ENCODE measurements at regions not wholly inside any gene's neighbourhood (a gene's known extent, or its start where the extent isn't known, plus 50 kb on each side); places are given as distances from the start of the nearest gene placed in this dataset.
"Not testable (repeated sequence)": the region's sequence is repeated elsewhere in the genome, so short reads cannot be mapped to it uniquely, and the experiment has no call there.

DNA sequence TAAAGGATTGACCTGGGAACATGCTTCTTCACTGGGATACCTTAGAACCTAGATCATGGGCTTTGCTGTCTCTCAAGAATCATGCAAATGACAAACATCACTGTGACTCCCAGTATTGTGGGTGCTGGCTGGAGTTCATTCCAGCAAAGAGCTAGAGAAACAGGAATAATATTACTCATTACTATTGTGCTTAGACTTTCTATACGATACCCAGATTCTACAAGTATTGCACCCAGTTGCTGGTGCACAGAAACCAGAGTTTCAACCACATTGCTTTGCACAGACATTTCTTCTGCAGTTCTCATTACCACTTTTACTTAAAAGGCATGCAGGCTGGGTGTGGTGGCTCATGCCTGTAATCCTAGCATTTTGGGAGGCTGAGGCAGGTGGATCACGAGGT is 220.4 kb upstream of the ZNF217 start:
- no peak for DNase-seq

DNA sequence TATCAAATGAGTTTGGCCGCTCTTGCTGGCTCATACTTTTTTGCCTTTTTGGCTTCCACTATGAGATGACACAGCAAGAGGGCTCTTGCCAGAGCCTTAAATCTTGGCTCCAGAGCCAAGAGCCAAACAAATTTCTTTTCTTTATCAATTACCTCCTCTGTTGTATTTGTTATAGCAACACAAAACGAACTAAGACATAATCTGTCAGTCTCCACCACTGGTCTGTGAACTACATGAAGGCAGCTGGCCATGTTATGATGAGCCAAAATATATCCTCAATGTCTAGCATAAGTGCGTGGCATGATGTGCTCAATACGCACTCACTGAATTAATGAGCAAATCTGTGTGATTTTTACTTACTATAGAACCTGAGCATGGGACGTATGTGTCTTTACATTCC is 220.0 kb upstream of the ZNF217 start:
- no peak for DNase-seq

DNA sequence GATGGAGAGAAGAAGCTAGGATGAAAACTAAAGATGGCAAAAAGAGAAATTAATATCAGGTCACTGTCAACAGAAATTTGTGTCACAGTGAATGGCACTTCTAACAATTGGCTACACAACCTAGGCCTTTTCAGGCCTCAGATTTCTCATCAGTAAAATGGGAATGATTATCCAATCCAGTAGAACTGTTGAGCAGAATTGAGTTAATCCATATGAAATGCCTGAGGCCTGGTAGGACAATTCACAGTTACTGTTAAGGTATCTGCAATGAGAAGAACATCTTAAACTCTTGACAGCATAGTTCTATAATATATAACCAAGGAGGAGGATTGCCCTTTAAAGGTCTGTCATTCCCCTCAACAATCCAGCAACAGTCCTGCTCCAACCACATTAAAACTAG is 217.9 kb upstream of the ZNF217 start:
- no peak for DNase-seq

DNA sequence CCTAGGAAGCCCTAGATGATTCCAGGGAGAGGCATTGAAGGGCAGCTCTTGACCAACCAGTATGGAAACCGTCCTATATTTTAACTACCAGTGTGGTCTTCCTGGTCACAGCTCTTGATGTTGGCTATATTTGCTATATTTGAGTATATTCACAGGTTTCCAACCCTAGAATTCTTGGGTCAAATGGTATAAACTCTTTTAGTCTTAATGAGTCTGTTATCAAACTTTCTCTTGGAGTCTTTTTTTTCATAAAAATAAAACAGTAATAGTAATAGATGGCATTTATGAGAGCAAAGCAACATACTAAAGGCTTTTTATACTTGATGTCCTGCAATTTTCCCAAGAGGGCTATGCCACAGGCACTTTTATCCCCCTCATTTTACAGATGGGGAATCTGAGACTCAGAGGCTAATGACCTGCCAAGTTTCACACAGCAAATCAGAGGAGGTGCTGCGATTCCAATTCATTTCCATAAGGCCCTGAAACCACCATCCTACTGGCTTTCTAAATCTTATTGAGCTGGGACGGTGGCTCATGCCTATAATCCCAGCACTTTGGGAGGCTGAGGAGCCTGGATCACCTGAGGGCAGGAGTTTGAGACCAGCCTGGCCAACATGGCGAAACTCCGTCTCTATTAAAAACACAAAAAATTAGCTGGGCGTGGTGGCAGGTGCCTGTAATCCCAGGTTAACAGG is 217.2 kb upstream of the ZNF217 start:
- DNase-seq, result no peak

DNA sequence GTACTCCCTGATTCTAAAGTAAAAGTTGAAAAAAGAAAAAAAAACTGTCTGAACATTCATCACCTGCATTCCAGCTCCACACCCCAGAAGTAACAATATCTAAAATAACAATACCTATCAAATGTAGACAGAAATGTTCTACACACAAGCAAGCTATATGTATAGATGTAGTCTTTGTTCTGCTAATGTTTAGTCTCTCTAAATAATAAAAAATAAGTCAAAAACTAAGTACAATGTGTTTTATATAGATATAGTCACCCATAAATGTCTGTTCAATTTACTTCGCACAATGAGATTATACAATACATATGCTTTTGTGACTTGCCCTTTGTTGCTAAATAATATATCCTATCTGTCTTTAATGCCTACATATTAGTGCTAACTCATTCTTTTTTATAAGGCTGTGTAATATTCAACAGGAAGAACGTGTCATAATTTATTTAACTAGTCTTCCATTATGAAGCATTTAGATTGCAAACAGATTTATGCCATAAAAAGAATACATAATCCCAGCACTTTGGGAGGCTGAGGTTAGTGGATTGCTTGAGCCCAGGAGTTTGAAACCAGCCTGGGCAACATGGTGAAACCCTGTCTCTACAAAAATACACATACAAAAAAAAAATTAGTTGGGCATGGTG is 216.2 kb upstream of the ZNF217 start:
- no peak for DNase-seq

DNA sequence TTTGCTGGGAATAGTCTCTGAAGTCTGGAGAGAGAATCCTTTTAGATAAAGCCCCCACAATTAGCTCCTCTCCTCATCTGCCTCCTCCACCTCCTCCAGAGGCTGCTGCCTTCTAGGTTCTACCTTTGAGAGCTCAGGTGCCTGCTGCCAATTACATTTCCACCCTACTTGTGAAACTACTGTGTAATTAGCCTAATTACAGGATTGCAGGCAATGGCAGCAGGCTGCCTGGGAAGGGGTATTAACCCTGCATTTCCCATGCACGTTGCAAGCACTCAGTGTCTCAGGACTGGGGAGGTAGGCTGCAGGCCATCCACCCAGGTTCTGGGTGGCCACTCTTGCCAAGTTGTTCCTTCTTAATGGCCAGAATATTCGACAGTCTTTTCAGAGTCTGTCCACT is 215.6 kb upstream of the ZNF217 start:
- DNase-seq, result no peak

DNA sequence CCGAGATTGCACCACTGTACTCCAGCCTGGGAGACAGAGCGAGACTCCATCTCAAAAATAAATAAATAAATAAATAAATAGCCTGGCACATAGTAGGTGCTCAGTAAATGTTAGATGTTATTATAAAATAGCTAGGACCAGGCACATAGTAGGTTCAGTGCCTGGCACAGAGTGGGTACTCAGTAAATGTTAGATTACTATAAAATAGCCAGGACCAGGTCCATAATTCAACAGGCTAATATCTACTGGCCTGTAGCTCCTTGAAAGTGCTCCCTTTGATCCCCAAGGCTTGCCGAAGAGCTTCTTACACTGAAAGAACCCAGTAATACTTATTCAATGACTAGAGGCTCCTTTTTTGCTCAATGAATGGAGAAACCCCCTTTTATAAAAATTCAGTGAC is 215.1 kb upstream of the ZNF217 start:
- no peak for DNase-seq

DNA sequence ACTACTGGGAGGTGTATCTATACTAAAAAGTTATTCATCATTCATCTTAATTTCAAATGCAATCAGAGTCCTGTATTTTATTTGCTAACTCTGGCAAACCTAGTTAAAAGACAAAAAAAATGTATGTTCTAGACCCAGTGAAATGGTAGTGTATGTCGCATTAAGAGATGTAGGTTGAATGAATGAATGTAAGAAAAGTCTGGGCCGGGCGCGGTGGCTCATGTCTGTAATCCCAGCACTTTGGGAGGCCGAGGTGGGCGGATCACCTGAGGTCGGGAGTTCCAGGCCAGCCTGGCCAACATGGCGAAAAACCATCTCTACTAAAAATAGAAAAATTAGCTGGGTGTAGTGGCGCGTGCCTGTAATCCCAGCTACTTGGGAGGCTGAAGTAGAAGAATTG is 214.7 kb upstream of the ZNF217 start:
- not testable (repeated sequence) for DNase-seq

DNA sequence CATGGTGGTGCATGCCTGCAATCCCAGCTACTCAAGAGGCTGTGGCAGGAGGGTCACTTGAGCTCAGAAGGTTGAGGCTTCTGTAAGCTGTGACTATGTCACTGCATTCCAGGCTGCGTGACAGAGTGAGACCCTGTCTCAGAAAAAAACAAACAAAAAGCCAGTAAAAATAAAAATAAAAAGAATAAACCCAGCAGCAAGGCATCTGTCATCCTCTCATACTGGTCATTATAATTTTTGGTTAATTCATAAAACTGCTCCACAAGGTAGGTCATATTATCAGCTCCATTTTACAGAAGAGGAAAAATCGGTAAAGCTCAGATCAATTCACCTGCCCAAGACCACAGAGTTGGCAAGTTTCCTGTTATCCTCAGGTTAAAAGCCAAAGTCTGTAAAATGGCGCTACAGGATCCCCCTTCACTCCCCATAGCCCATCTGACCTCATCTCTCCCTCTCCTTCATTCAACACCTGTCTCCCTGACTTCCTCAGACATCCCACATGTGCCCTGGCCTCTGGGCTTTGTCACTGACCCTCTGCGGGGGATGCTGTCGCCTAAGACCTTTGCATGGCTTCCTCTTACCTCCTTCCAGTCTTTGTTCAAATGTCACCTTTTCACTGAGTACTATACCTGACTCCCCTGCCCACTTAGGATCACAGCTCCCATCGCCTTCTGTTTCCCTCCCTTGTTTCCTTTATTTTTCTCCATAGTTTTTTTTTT is 213.2 kb upstream of the ZNF217 start:
- DNase-seq, result no peak

DNA sequence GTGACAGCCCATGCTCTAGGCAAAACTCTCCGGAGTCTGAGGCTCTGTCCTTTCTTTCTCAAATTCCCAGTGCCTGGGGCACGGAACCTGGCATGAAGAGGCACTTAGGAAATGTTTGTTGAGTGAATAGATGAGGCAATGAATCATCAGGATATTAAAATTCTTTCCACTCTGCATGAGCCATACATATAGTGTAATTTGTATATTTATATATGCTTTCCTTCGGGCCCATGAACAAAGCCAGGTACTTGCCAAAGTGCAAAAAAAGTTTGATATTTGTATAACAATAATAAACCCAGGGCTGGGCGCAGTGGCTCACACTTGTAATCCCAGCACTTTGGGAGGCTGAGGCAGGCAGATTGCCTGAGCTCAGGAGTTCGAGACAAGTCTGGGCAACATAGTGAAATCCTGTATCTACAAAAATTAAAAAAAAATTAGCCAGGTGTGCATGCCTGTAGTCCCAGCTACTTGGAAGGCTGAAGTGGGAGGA is 212.3 kb upstream of the ZNF217 start:
- no peak for DNase-seq

DNA sequence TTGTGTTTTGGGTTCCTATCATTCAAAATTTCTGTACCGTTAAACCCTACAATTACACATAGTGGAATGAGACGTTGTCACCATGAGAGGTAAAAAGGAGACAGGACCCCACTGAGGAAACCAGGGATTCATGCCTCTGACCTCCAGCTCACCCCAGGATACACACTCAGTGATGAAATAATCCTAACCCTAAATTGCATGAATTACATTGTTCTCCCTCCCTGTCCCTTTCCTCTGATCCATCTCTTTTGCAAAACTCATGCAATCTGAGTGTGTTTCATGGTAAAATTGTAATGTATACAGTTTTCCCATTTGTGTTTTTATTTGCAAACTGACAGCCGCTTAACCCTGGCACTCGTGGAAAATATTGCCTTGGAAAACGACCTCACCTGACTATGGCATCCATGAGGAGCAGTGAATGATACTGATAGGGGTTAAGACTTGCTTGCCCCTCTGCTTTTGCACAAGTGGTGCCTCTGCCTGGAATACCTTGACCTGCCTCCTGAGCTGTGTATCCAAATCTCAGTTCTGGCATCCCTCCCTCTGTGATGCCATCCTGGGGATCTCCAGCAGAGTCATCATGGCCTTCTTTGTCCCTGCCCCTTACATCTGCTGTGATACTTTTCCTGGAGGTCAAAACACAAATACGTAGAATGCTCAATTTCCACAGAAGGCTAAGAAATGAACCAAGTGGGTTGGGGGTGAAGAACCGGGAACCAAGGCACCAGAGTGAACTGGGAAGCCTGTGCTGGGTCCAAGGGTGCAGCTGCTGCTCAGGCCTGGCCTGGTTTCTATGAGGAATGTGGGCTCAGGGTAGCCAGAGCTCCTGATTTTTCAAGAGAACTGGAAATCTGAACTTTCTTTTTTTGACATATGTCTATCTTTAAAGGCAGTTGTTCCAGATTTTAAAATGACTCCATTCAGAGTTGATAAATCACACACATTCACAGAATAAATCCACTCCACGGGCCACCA is 211.6 kb upstream of the ZNF217 start:
- no peak for DNase-seq

DNA sequence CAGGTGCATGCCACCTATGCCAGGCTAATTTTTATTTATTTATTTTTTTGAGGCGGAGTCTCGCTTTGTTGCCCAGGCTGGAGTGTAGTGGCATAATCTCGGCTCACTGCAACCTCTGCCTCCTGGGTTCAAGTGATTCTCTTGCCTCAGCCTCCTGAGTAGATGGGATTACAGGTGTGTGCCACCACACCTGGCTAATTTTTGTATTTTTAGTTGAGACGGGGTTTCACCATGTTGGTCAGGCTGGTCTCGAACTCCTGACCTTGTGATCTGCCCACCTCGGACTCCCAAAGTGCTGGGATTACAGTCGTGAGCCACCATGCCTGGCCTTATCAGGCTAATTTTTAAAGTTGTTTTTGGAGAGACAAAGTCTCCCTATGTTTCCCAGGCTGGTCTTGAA is 210.7 kb upstream of the ZNF217 start:
- DNase-seq, result not testable (repeated sequence)

DNA sequence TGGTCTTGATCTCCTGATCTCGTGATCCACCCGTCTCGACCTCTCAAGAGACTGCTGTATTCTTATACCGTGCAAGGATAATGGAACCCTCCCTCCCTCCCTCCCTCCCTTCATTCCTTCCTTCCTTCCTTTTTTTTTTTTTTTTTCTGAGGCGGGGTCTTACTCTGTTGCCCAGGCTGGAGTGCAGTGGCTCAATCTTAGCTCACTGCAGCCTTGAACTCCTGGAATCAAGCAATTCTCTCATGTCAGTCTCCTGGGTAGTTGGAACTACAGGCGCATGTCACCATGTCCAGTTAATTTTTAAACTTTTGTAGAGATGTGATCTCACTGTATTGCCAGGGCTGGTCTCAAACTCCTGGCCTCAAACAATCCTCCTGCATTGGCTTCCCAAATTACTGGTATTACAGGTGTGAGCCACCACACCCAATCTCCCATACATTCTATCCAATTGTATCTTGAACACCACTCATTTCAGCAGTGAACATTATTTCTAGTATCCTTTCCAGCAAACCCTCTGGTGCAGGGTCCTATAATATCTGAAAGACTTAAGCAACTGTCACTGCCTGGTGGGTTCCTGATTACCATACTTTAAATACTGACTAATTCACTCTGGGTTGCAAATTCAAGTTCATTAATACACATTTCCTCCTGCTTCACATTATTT is 210.0 kb upstream of the ZNF217 start:
- no peak for DNase-seq

DNA sequence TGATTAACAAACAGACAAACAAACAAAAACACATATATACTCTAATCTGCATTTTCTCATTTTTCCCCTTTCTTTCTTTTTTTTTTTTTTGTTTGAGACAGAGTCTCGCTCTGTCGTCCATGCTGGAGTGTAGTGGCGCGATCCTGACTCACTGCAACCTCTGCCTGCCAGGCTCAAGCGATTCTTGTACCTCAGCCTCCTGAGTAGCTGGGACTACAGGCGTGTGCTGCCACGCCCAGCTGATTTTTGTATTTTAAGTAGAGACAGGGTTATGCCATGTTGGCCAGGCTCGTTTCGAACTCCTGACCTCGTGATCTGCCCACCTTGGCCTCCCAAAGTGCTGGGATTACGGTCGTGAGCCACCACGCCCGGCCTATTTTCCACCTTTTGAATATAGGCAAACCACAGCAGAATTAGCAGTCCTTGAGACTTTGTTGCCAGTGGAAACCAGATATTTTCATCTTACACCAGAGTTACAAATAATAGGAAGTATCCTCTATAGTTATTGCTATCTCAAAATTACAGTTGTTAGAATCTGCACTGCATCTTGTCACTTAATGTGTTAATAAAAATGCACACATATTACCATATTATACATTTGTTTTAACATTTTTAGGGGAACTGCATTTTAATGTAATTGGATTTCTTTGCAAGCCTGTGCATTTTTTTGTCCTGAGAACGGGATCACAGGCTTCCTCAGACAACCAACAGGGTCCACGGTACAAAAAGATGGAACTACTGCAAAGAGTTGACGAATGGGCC is 208.2 kb upstream of the ZNF217 start:
- DNase-seq, result no peak

DNA sequence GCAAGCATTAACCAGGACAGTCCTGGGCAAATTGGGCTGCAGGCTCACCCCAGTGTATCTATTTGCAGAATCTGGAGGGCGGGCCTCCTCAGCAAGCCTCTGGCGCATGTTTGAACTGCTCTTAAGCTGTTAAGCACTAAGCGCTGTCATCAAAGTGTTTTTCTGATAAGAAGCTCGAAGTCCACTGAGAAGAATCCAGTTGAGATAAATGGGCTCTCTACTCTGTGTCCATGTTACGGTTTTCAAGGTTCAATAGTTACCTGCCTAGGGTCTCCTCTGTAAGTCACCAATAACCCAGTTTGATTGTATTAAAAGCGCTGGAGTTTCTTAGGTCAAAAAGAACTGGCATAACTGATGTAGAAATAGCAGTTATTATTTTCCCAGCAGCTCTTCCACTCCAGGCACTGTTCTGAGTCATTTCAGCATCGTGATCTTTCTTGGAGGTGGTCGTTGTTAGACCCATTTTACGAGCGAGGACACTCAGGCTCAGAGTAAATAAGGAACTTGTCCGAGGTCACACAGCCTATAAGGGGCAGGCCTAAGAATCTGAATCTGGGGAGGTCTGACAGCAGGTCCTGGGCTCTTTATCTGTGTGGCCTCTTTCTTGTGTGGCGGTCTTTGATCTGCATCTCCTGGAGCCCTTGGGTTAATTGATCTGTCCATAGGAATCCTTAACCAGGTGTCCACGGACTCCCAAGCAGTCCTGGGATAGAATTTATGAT is 207.4 kb upstream of the ZNF217 start:
- no peak for DNase-seq

DNA sequence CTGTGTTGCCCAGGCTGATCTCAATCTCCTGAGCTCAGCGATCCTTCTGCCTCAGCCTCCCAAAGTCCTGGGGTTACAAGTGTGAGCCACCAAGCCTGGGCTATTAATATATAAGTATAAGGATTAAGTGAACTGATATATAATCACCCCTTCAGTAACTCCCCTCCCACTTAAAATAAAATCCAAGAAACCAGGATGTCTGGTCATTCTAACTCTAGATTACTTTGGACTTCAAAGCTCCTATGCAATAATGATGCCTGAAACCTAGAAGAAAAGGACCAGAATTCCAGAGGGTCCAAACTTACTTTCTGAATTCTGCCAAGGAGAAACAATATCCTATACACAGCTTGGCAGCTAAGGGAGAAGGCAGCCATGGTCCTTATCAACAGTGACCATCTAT is 206.8 kb upstream of the ZNF217 start:
- DNase-seq, result no peak

DNA sequence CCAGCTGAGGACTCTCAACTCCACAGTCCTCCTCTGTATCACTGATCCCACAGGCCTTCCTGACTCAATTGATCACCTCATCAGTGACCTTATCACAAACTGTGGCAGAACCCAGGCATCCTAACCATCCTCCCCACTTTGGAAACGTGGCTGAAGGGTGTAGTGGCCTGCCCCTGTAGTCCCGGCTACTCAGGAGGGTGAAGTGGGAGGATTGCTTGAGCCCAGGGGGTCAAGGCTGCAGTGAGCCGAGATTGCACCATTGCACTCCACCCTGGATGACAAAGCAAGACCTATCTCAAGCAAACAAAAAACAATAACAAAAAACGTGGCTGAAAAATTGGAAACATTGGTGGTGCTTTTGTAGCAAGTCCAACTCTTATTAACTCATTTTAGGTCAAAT is 203.4 kb upstream of the ZNF217 start:
- no peak for DNase-seq

DNA sequence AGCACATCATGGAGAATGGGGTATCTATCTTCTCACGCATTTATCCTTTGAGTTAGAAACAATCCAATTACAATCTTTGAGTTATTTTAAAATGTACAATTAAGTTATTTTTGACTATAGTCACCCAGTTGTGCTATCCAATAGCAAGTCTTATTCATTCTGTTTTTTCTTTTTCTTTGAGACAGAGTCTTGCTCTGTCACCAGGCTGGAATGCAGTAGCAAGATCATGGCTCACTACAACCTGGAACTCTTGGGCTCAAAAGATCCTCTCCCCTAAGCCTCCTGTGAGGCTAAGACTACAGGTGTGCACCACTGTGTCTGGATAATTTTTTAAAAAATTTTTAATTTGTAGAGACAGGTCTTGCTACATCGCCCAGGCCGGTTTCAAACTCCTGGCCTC is 201.5 kb upstream of the ZNF217 start:
- no peak for DNase-seq

DNA sequence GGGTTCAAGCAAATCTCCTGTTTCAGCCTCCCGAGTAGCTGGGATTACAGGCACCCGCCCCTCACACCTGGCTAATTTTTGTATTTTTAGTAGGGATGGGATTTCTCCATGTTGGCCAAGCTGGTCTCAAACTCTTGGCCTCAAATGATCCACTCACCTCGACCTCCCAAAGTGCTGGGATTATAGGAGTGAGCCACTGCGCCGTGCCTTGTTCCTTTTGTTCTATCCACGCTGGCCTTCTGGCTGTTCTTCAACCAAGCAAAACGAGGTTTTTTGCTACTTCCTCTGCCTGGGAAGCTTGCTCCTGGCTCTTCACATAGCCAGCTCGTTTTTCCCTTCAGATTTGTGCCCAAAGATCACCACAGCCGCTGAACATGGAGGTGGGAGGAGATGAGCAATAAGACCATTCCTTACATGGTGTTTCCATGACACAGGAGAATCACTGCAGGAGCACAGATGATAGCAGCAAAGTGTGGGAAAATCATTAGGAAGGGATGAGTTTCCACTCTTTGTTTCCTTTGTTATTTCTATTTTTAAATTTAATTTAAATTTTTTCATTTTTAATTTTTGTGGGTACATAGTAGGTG is 201.0 kb upstream of the ZNF217 start:
- DNase-seq, result no peak

DNA sequence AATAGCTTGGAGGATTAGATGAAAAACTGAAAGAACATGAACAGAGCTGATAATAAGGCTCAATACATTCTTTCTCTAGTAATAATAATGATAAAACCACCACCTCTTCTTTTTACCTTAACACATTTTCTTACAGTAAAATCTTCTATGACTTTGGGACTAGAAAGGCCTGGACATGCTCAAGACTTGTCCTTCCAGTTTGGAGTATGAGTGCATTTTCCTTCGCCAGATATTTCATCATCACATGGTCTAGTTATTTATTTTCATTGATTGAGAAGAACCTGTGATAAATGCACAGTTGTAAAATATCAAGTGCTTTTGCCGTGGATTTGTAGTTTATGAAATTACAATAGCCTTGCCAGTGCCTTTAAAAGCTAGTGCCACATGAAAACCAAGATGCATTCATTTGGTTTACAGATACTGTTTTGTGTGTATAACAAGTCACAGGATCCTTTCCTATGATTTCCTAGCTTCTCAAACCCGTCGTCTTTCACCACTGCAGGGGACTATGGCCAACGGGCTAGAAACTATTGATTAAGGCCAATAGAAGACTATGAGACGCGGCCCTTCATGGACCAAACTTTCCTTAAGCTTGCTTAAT is 200.2 kb upstream of the ZNF217 start:
- DNase-seq, result no peak
